ENCODE measurements at regions not wholly inside any gene's neighbourhood (a gene's known extent, or its start where the extent isn't known, plus 50 kb on each side); places are given as distances from the start of the nearest gene placed in this dataset.

DNA sequence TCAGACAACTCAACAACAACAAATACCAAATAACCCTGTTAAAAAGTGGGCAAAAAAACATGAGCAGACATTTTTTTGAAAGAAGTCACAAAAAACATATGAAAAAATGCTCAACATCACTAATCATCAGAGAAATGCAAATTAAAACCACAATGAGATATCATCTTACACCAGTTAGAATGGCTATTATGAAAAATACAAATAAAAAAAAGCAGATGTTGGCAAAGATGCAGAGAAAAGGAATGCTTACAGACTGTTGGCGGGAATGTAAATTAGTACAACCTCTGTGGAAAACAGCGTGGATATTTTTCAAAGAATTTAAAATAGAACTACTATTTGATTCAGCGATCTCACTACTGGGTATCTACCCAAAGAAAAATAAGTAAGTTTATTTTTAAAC, 114.0 kb downstream of the SLC38A4 start:
- no peak overlapping the region for H3K9ac ChIP-seq (ENCODE audit: insufficient read length, low read depth)
- no peak for DNase-seq (ENCODE audit: low read depth, low spot score)
- no peaks in the 10 kb centered on the region for H3K36me3 ChIP-seq (ENCODE audit: insufficient read depth, insufficient read length, low read length)
- TF ChIP-seq SUZ12 (IDR thresholded peaks at IDR 0.05; ENCODE audit: extremely low read depth, insufficient read depth, insufficient read length) (no peak), ZNF274 (IDR thresholded peaks at IDR 0.05; ENCODE audit: low read depth, low read length) (no peak), YY1 (IDR thresholded peaks at IDR 0.05; ENCODE audit: insufficient read depth, insufficient read length) (no peak)
- no peak overlapping the region for H3K4me3 ChIP-seq (ENCODE audit: insufficient read length, low read depth)
- no peaks in the 10 kb centered on the region for H3K27me3 ChIP-seq (ENCODE audit: insufficient read depth, insufficient read length)
- no peaks in the 10 kb centered on the region for H3K9me3 ChIP-seq (ENCODE audit: insufficient read depth, low read length)
- no peaks in the 10 kb centered on the region for H3K4me1 ChIP-seq (ENCODE audit: insufficient read depth, insufficient read length)

DNA sequence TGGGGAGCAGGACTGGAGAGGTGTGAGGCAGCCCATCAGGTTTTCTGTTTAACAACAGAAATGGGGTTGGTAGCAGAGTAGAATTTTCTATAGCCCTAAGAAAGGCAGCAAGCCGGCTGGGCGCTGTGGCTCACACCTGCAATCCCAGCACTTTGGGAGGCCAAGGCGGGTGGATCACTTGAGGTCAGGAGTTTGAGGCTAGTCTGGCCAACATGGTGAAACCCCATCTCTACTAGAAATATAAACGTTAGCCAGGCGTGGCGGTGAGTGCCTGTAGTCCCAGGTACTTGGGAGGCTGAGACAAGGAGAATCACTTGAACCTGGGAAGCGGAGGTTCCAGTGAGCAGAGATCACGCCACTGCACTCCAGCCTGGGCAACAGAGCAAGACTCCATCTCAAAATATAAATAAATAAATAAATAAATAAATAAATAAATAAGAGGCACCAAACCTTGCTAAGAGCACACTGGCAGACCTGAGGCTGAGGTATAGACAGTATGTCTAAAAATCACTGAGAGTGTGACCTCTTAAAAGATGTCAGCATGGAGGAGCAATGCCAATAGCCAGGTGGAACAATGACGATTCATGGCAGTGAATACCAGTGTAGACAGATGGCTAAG, 115.6 kb downstream of the SLC38A4 start:
- H3K27me3 ChIP-seq (ENCODE audit: insufficient read depth, insufficient read length): no peaks in the 10 kb centered on the region
- no peaks in the 10 kb centered on the region for H3K4me1 ChIP-seq (ENCODE audit: insufficient read depth, insufficient read length)
- DNase-seq (ENCODE audit: low read depth, low spot score): no peak
- no peaks in the 10 kb centered on the region for H3K9me3 ChIP-seq (ENCODE audit: insufficient read depth, low read length)
- H3K36me3 ChIP-seq (ENCODE audit: insufficient read depth, insufficient read length, low read length): no peaks in the 10 kb centered on the region
- H3K9ac ChIP-seq (ENCODE audit: insufficient read length, low read depth): no peak overlapping the region
- TF ChIP-seq ZNF274 (IDR thresholded peaks at IDR 0.05; ENCODE audit: low read depth, low read length) (no peak), YY1 (IDR thresholded peaks at IDR 0.05; ENCODE audit: insufficient read depth, insufficient read length) (no peak), SUZ12 (IDR thresholded peaks at IDR 0.05; ENCODE audit: extremely low read depth, insufficient read depth, insufficient read length) (no peak)
- no peak overlapping the region for H3K4me3 ChIP-seq (ENCODE audit: insufficient read length, low read depth)

DNA sequence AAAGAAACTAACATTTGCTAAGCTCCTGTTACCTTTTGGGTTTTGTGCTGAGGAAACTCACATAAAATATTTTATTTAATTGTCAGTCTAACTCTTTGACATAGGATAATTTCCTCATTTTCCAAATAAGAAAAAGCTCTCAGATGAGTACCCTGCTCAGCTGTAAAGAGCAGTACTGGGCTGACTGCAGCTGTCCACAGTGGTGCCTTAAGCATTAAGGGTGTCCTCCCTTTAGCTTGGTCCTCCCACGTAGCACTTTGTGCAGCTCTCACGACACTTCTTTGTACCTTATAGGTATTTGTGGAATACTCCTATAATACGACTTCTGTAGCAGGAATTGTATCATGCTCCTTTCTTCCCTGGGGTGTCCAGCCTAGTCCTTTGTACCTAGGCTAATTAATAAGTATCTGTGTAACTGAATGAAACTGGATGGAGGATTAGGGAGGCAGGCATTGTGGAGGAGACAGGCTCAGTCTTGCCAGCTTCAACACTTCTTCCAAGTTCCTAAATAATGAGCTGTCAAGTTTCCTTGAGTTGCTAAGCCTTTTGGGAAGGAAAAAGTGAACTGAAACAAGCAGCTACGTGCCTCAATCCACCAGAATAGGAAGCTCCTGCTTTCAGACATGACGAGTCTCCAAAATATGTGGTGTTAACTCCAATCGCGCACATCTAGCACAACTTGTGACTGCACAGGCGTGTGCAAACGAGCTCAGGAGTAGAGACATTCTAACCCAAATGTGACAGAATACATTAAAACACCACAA, 123.0 kb downstream of the SLC38A4 start:
- TF ChIP-seq YY1 (IDR thresholded peaks at IDR 0.05; ENCODE audit: insufficient read depth, insufficient read length) (no peak), SUZ12 (IDR thresholded peaks at IDR 0.05; ENCODE audit: extremely low read depth, insufficient read depth, insufficient read length) (no peak), ZNF274 (IDR thresholded peaks at IDR 0.05; ENCODE audit: low read depth, low read length) (no peak)
- H3K9ac ChIP-seq (ENCODE audit: insufficient read length, low read depth): no peak overlapping the region
- H3K27me3 ChIP-seq (ENCODE audit: insufficient read depth, insufficient read length): no peaks in the 10 kb centered on the region
- no peak for DNase-seq (ENCODE audit: low read depth, low spot score)
- peaks cover 4% of the 10 kb centered on the region for H3K9me3 ChIP-seq (ENCODE audit: insufficient read depth, low read length)
- no peaks in the 10 kb centered on the region for H3K4me1 ChIP-seq (ENCODE audit: insufficient read depth, insufficient read length)
- H3K36me3 ChIP-seq (ENCODE audit: insufficient read depth, insufficient read length, low read length): no peaks in the 10 kb centered on the region
- H3K4me3 ChIP-seq (ENCODE audit: insufficient read length, low read depth): no peak overlapping the region

DNA sequence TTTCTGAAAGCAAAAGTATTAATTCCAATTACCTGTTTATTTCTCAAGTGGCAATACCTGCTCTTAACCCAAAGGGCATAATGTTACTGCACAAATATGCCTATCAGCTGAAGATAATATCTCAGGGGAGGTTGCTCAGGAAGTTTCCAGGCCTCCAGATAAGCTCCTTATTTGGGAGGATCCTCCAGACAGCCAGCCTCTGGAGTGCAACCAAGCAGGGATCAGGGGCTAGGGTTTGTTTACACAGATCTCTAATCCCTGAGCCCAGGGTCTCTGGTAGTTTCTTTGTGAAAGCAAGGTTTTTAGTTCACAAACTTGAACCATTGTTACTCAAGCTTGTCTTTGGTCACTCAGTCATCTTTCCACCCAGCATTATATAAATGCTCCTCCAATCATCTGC, 124.4 kb downstream of the SLC38A4 start:
- Histone ChIP-seq H3K9ac (ENCODE audit: insufficient read length, low read depth) (no peak overlapping the region), H3K9me3 (ENCODE audit: insufficient read depth, low read length) (peaks cover 11% of the 10 kb centered on the region), H3K4me1 (ENCODE audit: insufficient read depth, insufficient read length) (no peaks in the 10 kb centered on the region), H3K36me3 (ENCODE audit: insufficient read depth, insufficient read length, low read length) (no peaks in the 10 kb centered on the region), H3K27me3 (ENCODE audit: insufficient read depth, insufficient read length) (no peaks in the 10 kb centered on the region), H3K4me3 (ENCODE audit: insufficient read length, low read depth) (no peak overlapping the region)
- TF ChIP-seq ZNF274 (IDR thresholded peaks at IDR 0.05; ENCODE audit: low read depth, low read length) (no peak), YY1 (IDR thresholded peaks at IDR 0.05; ENCODE audit: insufficient read depth, insufficient read length) (no peak), SUZ12 (IDR thresholded peaks at IDR 0.05; ENCODE audit: extremely low read depth, insufficient read depth, insufficient read length) (no peak)
- DNase-seq (ENCODE audit: low read depth, low spot score): no peak

DNA sequence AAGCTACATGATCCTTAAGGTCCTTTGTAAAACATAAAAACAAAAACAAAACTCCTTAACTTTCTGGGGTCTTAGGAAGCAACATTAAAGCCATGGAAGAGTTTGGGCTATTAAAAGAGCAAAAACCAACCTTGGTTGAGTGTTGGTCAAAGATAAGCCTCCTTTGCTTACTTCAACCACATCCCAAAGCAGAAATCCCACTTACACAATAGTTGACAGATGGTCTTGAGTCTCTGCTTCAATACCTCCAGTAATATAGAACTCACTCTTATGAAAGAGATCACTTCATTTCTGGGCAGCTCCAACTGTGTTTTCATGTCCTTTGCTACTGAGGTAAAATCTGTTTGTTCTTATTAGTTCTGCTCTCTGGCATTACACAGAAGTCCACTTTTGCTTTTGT, 125.8 kb downstream of the SLC38A4 start:
- DNase-seq (ENCODE audit: low read depth, low spot score): no peak
- H3K4me1 ChIP-seq (ENCODE audit: insufficient read depth, insufficient read length): no peaks in the 10 kb centered on the region

DNA sequence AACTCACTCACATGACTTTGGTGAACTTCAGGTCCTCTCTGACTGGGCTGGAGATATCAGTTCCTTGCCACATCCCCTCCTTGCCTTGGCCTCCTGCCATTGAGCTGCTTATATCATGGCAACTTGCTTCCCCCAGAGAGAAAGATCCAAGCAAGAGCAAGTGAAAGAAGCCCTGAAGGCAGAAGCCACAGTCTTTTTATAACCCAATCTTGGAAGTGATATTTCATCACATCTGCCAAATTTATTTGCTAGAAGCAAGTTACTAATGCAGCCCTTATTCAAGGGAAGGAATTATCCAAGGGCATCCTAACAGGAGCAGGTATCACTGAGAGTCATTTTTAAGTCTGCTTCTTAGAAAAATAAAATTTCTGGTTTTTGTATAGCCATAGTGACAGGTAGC, 127.8 kb downstream of the SLC38A4 start:
- no peak for DNase-seq (ENCODE audit: low read depth, low spot score)
- no peaks in the 10 kb centered on the region for H3K4me1 ChIP-seq (ENCODE audit: insufficient read depth, insufficient read length)
- no peaks in the 10 kb centered on the region for H3K36me3 ChIP-seq (ENCODE audit: insufficient read depth, insufficient read length, low read length)

More for the DNA sequence above, 125.8 kb downstream of the SLC38A4 start:
- no peak overlapping the region for H3K9ac ChIP-seq (ENCODE audit: insufficient read length, low read depth)
- no peak for TF ChIP-seq ZNF274 (IDR thresholded peaks at IDR 0.05; ENCODE audit: low read depth, low read length)
- TF ChIP-seq YY1 (IDR thresholded peaks at IDR 0.05; ENCODE audit: insufficient read depth, insufficient read length): no peak
- no peak for TF ChIP-seq SUZ12 (IDR thresholded peaks at IDR 0.05; ENCODE audit: extremely low read depth, insufficient read depth, insufficient read length)
- H3K4me3 ChIP-seq (ENCODE audit: insufficient read length, low read depth): no peak overlapping the region
- no peaks in the 10 kb centered on the region for H3K27me3 ChIP-seq (ENCODE audit: insufficient read depth, insufficient read length)
- no peaks in the 10 kb centered on the region for H3K36me3 ChIP-seq (ENCODE audit: insufficient read depth, insufficient read length, low read length)
- H3K9me3 ChIP-seq (ENCODE audit: insufficient read depth, low read length): peaks cover 11% of the 10 kb centered on the region

DNA sequence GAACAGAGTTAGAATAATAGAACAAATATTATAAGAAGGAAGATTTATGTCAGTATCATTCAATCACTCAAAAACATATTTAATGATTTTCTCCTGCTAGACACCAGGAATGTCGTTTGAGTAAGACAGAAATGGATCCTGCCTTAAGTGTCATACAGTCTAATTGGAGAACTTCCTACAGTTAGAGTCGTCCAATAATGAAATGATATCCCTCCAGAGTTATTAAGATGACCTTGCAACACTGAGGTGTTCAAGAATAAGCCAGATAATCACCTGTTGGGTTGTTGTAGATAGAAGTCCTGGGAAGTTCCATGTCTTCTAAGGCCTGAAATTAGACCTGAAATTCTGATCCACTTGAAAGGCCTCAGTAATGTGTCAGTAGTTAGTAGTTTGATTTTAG, 132.3 kb downstream of the SLC38A4 start:
- TF ChIP-seq SUZ12 (IDR thresholded peaks at IDR 0.05; ENCODE audit: extremely low read depth, insufficient read depth, insufficient read length): no peak
- no peak for TF ChIP-seq ZNF274 (IDR thresholded peaks at IDR 0.05; ENCODE audit: low read depth, low read length)
- TF ChIP-seq YY1 (IDR thresholded peaks at IDR 0.05; ENCODE audit: insufficient read depth, insufficient read length): no peak
- H3K27me3 ChIP-seq (ENCODE audit: insufficient read depth, insufficient read length): no peaks in the 10 kb centered on the region
- no peak overlapping the region for H3K9ac ChIP-seq (ENCODE audit: insufficient read length, low read depth)

More for the DNA sequence above, 127.8 kb downstream of the SLC38A4 start:
- Histone ChIP-seq H3K9me3 (ENCODE audit: insufficient read depth, low read length) (peaks cover 11% of the 10 kb centered on the region), H3K9ac (ENCODE audit: insufficient read length, low read depth) (no peak overlapping the region), H3K27me3 (ENCODE audit: insufficient read depth, insufficient read length) (no peaks in the 10 kb centered on the region), H3K4me3 (ENCODE audit: insufficient read length, low read depth) (no peak overlapping the region)
- TF ChIP-seq SUZ12 (IDR thresholded peaks at IDR 0.05; ENCODE audit: extremely low read depth, insufficient read depth, insufficient read length): no peak
- no peak for TF ChIP-seq ZNF274 (IDR thresholded peaks at IDR 0.05; ENCODE audit: low read depth, low read length)

More for the DNA sequence above, 132.3 kb downstream of the SLC38A4 start:
- H3K36me3 ChIP-seq (ENCODE audit: insufficient read depth, insufficient read length, low read length): no peaks in the 10 kb centered on the region
- H3K9me3 ChIP-seq (ENCODE audit: insufficient read depth, low read length): peaks cover 11% of the 10 kb centered on the region
- DNase-seq (ENCODE audit: low read depth, low spot score): no peak
- no peak overlapping the region for H3K4me3 ChIP-seq (ENCODE audit: insufficient read length, low read depth)
- no peaks in the 10 kb centered on the region for H3K4me1 ChIP-seq (ENCODE audit: insufficient read depth, insufficient read length)

Data from NT2/D1 (cell line).